ENCODE measurements at regions not wholly inside any gene's neighbourhood (a gene's known extent, or its start where the extent isn't known, plus 50 kb on each side); places are given as distances from the start of the nearest gene placed in this dataset.

DNA sequence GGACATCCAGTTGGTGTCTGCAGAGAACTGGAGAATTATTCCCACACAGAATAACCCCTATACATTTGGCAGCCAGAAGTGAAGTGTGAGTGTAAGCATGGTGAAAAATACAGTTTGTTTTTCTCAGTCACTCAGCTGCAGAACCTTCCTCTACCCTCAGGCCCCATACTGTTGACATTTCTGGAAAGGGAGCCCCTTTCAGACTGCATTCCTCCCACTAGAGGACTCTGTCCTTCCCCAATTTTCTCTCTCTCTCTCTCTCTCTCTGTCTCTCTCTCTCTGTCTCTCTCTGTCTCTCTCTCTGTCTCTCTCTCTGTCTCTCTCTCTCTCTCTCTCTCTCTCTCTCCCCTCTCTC lies 86.8 kb upstream of the STEAP1B start:
- no peak for DNase-seq (ENCODE audit: low read depth in 2 of 2)

DNA sequence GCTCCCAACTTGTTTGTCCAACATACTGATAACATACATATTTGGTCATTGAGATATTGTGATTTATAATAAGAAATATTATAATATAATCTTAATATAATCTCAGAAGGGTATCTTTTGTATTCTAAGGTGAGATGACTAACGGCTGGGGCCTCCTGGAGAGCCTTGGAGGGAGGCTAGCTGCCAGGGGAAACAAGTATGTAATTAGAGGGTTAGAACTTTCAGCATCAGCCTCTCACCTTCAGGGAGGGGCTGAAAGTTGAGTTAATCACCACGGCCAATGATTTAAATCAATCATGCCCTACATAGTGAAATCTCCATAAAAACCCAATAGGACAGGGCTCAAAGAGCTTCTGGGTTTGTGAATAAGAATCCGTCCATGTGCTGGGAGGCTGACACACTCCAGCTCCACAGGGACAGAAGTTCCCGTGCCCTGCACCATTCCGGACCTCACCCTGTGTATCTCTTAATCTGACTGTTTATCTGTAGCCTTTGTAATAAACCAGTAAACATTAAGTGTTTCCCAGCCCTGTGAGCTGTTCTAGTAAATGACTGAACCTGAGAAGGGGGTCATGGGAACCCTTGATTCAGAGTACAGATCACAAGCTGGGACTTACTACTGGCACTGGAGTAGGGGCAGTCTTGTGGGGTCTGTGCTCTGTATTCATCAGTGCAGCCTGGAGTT lies 86.3 kb upstream of the STEAP1B start:
- DNase-seq (ENCODE audit: low read depth in 2 of 2), result no peak

DNA sequence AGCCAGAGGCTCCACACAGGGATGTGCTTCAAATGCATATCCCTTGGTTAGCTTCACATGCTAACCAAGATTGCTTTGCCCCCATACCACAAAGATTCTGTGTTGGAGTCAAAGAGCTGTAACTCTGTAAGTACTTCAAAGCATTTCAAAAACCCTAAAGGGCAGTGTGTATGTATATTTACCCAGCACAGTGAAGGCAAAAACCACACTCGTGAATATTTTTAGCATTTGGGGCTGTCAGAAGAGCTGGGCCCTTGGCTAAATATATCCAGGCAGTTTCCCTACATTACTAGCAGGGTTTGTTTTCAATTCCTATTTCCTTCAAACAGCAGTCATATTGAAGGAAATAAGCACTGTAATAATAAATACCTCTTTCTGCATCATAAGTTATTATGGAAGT lies 84.2 kb upstream of the STEAP1B start:
- no peak for DNase-seq (ENCODE audit: low read depth in 2 of 2)

DNA sequence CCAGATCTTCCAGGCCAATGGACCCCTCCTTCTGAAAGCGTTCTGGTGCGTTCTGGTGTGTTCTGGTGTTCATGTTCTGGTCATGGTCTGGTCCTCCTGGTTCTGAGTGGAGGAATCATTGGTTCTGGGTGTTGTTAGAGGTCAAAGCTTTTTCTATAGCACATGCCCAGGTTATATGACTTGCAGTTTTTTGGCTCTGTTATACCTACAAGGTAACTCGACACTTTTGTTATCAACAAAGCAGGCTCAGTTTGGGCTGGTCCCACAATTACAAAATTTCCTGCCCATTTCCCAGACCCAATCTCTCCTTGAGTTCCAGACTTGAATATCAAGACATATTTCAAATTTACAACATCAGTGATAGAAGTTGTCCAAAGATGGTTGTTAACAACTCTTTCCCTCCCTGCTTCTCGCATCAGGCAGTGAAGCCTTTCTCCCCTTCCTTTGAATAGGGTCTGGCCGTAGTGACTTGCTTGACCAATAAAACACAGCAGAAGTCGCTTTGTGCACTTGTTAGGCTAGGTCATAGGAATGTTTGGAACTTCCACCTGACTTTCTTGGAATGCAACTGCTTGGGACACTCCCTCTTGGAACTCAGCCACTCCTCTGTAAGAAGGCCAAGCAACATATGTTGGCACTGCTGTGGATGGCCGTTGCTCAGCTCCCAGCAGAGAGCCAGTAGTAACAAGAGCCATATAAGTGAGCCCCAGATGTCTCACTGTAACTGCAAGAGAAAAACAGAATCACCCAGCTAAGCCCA lies 83.1 kb upstream of the STEAP1B start:
- no peak for DNase-seq (ENCODE audit: low read depth in 2 of 2)

DNA sequence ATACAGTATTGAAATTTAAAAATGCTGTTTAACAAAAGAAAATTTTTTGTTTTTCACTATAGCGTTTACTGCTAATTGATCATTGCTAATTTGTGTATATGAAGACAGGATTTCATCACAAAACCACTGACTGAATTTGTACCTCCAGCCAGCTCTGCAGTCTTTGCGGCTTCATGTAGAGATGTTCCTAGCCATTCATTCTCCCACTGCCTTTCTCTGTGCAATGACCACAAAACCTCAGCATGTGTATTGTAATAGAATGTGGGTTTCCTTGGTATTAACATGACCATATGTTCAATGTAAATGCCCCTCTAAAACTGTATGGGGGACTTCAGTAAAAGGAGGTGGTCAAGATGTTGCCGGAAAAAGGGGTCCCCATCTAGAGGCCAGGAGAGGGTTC lies 81.1 kb upstream of the STEAP1B start:
- no peak for DNase-seq (ENCODE audit: low read depth in 2 of 2)

DNA sequence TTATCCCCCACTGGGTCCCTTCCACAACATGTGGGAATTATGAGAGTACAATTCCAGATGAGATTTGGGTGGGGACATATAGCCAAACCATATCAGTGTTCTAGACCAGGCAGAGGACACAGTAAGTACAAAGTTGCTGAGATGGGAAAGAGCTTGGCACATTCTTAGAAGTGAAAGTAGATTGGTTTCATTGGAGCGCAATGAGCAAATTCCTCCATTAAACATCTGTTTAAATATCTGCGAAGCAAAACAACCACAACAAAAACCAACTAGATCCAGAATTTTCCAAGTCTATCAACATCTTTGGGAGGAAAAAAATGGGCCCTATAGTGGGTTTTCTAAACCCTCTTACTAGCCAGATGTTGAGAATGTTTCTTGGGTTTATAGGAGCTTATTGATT lies 80.0 kb upstream of the STEAP1B start:
- no peak for DNase-seq (ENCODE audit: low read depth in 2 of 2)

DNA sequence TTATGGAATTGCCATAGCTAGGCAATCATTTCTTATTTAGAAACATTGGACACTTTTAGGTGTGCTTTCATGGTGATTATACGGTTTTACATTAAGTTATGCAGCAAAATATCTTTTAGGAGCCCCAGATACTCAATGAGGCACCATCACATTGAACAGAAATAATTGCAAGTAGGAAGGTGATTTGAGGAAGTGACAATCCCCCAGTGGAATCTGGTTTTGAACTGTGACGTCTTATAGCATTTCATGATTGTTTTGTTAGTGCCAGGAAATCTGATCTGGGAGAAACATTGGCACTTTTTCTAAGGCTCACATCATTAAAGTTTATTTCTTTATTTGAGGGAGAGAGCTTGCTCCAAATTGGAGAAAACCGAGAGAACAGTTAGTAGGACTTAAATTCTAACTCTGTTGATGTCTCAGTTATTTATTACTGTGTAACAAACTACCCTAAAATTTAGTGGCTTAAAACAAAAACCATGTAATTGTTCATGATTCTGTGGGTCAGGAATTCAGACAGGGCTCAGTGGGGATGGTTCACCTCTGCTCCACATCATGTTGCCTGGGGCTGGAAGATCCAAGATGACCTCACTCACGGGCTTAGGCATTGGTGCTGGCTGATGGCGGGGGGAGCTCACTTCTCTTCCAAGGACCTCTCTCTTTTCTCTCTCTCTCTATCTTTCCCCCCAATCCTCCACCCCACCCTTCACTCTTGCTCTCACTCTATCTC lies 78.2 kb upstream of the STEAP1B start:
- DNase-seq (ENCODE audit: low read depth in 2 of 2), result no peak

DNA sequence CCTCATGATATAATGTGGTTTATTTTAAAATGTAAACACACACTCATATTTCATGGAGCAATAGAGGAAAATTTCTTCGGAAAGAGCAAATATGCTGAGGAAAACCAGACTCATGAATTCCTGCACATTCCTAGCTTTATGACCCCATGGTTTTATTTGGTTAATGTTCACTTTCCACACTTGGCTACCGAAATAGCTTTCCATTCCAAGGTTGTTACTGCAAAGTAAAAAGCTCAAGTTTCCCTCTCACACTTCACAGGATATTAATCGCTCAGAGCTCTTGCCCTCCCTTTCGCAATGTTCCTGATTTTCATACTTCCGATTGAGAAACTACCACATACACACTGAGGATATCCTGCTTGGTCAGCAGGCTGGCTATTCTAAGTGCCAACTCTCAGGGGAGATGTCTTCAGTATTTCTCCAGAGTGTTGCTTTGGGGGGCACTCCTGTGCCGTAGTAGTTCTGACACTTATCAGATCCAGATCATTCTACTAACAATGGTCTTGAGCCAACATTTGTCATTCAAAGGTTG lies 77.5 kb upstream of the STEAP1B start:
- no peak for DNase-seq (ENCODE audit: low read depth in 2 of 2)

DNA sequence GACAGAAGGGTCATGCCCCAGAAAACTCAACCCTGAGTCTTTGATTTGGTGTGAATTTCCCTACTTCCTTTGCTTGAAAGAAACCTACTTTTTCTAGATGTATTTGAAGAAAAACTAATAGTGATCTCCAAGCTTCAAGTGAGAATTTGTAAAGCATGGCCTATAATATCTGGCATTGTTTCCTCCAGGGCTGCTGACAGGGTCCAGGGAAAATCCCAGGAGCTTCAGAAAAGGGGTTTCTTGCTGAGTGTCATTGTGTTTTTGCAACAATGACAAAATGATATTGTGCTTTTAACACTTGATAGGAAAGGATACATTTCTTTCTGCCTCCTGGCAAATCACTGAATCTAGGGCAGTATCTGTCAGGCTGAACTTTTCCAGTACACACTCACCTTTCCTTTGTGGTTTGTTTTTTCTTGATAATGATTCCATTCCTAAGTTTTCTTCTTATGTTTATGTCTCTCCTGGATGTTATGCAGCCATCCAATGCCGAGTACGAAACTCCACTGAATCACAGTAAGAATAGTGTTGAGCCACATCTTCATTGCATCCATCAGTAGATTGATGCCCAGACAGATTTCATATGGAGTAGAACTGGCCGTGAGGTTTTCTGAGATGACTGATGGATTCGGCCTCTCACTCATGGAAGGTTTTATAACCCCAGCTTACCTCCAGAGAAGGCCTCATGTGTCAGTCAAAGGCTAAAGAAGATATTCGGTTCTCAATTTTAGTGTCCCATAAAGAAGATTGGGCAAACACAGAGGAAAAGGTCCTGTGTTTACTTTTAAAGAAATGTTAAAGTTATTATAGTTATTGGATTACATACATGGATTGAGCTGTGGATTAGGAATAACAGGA lies 76.9 kb upstream of the STEAP1B start:
- no peak for DNase-seq (ENCODE audit: low read depth in 2 of 2)

DNA sequence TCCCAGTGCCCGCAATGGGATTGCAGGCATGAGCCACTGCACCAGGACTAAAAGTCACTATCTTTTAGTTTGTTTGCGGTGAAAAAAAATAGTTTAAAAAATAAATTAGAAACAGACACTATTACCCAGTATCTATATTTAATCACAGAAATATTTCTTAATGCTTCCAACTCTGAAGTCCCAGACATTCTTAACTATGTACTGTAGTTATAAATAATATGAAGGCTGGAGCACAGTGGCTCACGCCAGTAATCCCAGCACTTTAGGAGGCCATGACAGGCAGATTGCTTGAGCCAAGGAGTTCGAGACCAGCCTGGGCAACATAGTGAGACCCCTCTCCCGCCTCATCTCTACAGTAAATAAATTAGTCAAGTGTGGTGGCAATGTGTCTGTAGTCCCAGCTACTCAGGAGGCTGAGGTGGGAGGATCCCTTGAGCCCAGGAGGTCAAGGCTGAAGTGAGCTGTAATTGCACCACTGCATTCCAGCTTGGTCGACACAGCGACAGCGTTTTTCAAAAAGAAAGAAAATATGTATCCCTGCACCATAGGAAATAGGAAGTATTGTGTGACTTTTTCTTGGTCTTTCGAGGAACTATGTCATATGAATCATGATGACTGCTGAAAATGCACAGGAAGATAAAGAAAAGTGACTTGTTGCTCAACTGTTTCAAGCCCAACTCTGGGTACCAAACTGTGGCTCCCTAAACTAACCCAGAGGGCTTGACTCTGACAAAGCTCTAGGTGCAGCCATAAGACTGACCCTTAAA lies 74.9 kb upstream of the STEAP1B start:
- DNase-seq (ENCODE audit: low read depth in 2 of 2), result no peak

DNA sequence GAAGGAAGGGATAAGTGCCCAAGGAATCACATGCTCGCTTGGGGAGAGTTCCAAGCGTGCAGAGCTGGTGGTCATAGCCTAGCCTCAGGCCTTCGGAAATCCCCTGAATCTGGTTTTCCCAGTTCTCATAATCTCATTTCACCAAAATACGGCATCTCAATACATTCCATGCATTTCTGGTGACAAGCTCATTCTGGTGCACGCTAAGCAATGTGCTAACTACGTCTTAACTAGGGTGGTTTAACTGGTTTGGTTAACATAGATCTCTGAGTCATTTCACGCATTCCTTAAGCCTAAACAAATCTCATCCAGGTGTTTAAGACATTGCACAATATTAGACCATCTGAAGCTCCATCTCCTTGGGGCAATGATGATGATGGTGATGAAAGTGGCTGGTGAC lies 72.9 kb upstream of the STEAP1B start:
- no peak for DNase-seq (ENCODE audit: low read depth in 2 of 2)

DNA sequence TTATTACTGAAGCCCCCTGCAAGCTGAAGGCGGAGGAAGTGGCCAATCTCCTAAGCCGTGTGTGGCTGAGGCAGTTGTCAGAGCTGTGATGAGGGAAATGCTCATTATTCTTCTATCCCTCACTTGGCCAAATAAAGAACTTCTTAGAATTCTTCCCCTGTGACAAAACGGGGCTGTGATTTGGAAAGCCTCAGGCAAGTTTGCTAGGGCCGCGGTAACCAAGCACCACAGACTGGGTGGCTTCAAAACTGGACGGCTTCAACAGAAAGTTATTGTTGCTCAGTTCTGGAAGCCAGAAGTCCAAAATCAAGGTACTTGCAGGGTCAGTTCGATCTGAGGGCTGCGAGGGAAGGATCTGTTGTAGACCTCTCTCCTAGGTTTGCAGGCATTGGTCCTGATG lies 72.3 kb upstream of the STEAP1B start:
- no peak for DNase-seq (ENCODE audit: low read depth in 2 of 2)

DNA sequence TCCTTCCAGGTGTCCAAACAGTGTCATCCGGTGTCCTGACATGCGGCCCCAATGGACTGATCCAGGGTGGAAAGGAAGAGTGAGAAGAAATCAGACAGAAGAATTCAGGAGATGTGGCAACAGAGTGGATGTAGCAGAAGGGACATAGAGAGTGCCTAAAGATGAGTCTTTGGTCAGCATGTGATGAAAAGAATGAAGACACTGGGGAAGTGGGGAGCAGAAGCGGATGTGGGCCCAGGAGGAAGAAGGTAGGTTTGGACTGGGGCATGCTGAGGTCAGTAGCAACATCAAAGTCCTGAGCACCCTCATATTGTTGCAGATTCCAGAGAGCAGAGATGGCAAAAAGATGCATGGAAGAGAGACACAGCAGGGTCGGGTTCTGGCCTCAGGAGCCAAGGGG lies 71.8 kb upstream of the STEAP1B start:
- no peak for DNase-seq (ENCODE audit: low read depth in 2 of 2)

DNA sequence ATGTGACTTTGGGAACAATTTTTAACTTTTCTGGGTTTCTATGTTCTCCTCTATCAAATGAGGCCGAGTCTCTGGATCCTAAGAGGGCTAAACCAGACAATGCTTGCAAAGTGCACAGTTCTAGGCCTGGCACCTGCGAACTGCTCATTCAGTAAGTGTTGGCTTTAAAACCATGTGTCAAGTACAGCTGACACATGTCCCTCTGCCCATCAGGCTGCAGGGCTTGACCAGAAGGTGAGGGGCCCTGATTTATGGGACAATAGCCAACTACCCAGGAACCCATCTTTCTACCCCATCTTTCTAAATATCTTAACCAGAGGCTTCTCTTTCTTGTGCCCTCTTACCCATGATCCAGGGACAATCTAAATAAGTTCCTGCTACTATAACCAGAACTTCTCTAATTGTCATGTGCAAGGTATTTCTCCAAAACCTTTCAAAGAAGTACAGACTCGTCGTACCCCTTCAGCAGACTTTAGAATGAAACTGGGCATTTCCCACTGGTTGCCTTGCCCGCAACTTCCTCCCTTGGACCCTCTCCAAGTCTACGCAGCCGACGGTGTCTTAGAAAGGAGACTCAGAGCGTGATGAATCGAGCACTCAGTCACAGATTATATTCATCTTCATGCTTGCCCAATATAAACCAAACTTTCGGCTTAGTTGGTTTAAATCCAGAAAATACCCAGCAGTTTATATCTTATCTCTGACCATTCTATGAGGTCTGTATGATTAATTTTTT lies 69.8 kb upstream of the STEAP1B start:
- no peak for DNase-seq (ENCODE audit: low read depth in 2 of 2)

DNA sequence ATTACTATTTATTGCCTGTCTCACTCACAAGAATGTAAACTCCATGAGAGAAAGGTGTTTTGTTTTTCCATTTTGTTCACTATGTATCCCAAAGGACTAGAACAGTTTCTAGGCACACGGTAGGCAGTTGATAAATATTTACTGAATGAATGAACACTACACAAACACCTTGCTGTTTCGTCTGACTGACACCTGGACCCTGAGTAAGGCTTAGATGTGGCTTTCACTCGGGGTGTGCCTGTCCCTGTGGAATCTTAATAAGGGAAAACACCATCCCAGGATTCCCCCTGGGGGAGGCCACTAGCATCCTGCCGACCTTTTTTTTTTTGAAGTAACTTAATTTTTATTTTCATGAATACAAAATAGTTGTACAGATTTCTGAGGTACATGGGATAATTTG lies 66.6 kb upstream of the STEAP1B start:
- no peak for DNase-seq (ENCODE audit: low read depth in 2 of 2)

DNA sequence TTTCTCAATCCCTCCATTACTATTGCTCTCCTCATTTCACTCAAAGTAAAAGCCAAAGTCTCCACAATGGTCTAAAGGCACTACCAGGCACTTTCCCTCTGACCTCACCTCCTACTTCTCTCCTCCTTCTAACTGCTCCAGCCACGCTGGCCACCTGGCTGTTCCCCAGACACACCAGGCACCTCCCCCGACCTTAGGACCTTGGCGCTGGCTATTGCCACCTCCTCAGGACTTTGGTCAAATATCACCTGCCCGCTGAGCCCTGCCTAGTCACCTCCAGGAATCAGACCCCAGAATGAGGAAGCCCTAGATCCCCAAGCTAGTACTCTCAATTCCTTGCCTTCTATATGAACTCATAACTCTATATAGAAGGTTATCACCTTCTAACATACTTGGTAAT lies 66.2 kb upstream of the STEAP1B start:
- no peak for DNase-seq (ENCODE audit: low read depth in 2 of 2)

DNA sequence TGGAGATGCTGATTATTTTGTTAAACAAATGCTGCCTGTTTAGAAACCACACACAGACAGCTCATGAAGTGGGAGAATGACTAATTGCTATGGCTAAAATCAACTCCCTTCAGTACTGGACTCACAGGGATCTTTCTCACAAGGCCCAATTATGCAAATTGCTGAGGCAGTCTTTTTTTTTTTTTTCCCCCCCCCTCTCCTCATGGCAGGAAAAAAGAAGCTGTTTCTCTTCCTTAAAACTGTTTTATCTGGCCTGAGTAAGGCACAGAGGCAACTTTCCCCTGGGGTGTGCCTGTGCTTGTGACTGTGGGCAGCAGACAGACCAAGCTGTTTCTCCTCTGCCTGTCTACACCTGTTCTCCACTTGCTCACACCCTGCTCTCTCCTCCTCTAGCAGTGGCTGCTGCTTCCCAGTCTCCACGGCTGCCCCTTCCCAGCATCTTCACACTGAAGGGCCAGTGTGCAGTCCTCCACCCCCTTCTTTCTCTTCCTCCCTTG lies 65.4 kb upstream of the STEAP1B start:
- no peak for DNase-seq (ENCODE audit: low read depth in 2 of 2)

DNA sequence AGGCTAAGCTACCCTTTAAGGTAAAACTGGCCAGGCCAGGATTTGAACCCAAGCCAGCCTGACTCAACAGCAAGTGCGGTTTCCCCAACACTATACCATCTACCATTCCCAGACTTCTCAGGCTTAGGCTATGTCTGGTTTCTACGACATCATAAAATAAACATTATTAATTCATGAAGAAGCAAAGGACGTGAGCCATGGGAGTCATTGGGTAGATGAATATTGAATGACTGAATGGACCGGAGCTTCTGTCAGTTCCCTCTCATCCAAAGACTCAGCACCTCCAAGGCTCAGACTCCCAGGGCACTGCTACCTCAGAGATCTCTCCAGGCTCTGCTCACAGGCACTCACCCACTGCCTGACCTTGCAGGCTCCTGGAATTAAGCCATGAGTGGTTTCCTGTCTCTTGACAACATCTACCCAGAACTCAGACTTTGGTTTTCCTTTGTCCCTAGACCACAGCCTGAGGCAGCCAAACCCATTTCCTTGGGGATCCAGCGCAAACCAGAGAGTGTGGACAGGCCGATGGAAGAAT lies 64.6 kb upstream of the STEAP1B start:
- DNase-seq (ENCODE audit: low read depth in 2 of 2), result no peak

DNA sequence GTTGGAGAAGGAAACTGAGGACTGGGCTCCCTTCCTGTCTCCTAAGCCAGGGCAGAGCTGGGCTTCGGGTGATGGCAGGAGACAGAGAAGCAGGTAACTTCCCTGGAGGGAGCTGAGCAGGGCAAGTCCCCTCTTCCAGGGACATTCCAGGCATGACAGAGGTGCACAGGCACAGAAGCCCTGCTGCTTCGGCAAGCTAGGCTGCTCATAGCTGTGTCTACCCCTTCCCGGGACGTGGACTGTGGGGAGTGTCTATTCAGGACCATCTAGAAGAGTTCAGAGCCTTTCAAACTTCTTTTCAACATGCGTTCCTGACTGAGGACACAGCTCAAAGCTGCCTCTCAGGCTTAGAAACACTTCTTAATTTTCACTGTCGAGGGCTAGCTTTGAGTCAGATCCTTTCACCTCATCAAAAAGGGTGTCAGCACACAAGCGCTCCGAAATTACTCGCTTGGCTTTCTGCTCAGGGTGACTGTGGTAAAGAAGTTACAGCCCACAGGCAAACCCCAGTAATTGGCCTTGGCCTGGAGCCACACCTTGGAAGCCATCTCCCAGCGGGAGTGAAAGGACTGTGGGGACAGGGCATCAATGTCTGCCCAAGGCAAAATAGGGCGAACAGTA lies 63.7 kb upstream of the STEAP1B start:
- no peak for DNase-seq (ENCODE audit: low read depth in 2 of 2)

Measured in stimulated activated CD8-positive, alpha-beta memory T cell treated with anti-CD3 and anti-CD28 coated beads, Interleukin-2, amount 100 ng/mL, for 1 hour (primary cell).